ENCODE measurements at regions not wholly inside any gene's neighbourhood (a gene's known extent, or its start where the extent isn't known, plus 50 kb on each side); places are given as distances from the start of the nearest gene placed in this dataset.
"Not testable (repeated sequence)": the region's sequence is repeated elsewhere in the genome, so short reads cannot be mapped to it uniquely, and the experiment has no call there.

GRCh38 chr2:131733530-131733929 is 205.8 kb downstream of the CCDC74A start:
- not testable (repeated sequence) for DNase-seq (ENCODE audit: low read depth in 2 of 3, low spot score in 2 of 3)

GRCh38 chr2:131736406-131736805 is 208.7 kb downstream of the CCDC74A start:
- not testable (repeated sequence) for DNase-seq (ENCODE audit: low read depth in 2 of 3, low spot score in 2 of 3)

GRCh38 chr2:131738533-131738932 is 210.8 kb downstream of the CCDC74A start:
- not testable (repeated sequence) for DNase-seq (ENCODE audit: low read depth in 2 of 3, low spot score in 2 of 3)

GRCh38 chr2:131738996-131739434 is 211.3 kb downstream of the CCDC74A start:
- not testable (repeated sequence) for DNase-seq (ENCODE audit: low read depth in 2 of 3, low spot score in 2 of 3)

- DNase-seq (ENCODE audit: low read depth in 2 of 3, low spot score in 2 of 3) = no peak
Observed at GRCh38 chr2:131753640-131754561, 226.2 kb downstream of the CCDC74A start.

GRCh38 chr2:131754929-131755720 is 227.4 kb downstream of the CCDC74A start:
- DNase-seq (ENCODE audit: low read depth in 2 of 3, low spot score in 2 of 3) = no peak

- no peak for DNase-seq (ENCODE audit: low read depth in 2 of 3, low spot score in 2 of 3)
Observed at GRCh38 chr2:131756141-131756907, 228.6 kb downstream of the CCDC74A start.

GRCh38 chr2:131758941-131759340 is 231.3 kb downstream of the CCDC74A start:
- not testable (repeated sequence) for DNase-seq (ENCODE audit: low read depth in 2 of 3, low spot score in 2 of 3)

GRCh38 chr2:131774955-131775555 is 247.4 kb downstream of the CCDC74A start:
- DNase-seq (ENCODE audit: low read depth in 2 of 3, low spot score in 2 of 3) = not testable (repeated sequence)

- DNase-seq (ENCODE audit: low read depth in 2 of 3, low spot score in 2 of 3) = not testable (repeated sequence)
Observed at GRCh38 chr2:131775903-131776506, 248.3 kb downstream of the CCDC74A start.

GRCh38 chr2:131780446-131780845 is 252.8 kb downstream of the CCDC74A start:
- DNase-seq (ENCODE audit: low read depth in 2 of 3, low spot score in 2 of 3) = not testable (repeated sequence)

GRCh38 chr2:131801210-131801744 is 273.6 kb downstream of the CCDC74A start:
- peak in 1 of 3 donors; percentile 5 for DNase-seq (ENCODE audit: low read depth in 2 of 3, low spot score in 2 of 3)

- DNase-seq (ENCODE audit: low read depth in 2 of 3, low spot score in 2 of 3) = peak; percentile 24 to 70 (median 62)
Observed at GRCh38 chr2:131801745-131802350, 274.2 kb downstream of the CCDC74A start.

GRCh38 chr2:131802351-131802836 is 274.7 kb downstream of the CCDC74A start:
- DNase-seq (ENCODE audit: low read depth in 2 of 3, low spot score in 2 of 3) = peak in 2 of 3 donors; percentile 41 to 60

- not testable (repeated sequence) for DNase-seq (ENCODE audit: low read depth in 2 of 3, low spot score in 2 of 3)
Observed at GRCh38 chr2:131803237-131803636, 275.5 kb downstream of the CCDC74A start.

GRCh38 chr2:131812605-131813004 is 284.9 kb downstream of the CCDC74A start:
- not testable (repeated sequence) for DNase-seq (ENCODE audit: low read depth in 2 of 3, low spot score in 2 of 3)

GRCh38 chr2:131813378-131813777 is 285.7 kb downstream of the CCDC74A start:
- not testable (repeated sequence) for DNase-seq (ENCODE audit: low read depth in 2 of 3, low spot score in 2 of 3)

GRCh38 chr2:131818267-131818973 is 290.7 kb downstream of the CCDC74A start:
- DNase-seq (ENCODE audit: low read depth in 2 of 3, low spot score in 2 of 3) = not testable (repeated sequence)

All from hematopoietic multipotent progenitor cell (in vitro differentiated cells).